Peyer's patch (tissue), 4 donors: ENCODE measurements at regions not wholly inside any gene's neighbourhood (a gene's known extent, or its start where the extent isn't known, plus 50 kb on each side); places are given as distances from the start of the nearest gene placed in this dataset.

Experiments used
- DNase-seq, 3 donors: peaks; one replicate each; pipeline ENCODE4 v3.0.0-alpha.2; 2017 to 2019
- H3K27ac ChIP-seq, 4 donors: fragments of 200-600 bp; sonication (generic); one replicate each; pipeline ENCODE4 v1.5.1; 2016 to 2019
- H3K27me3 ChIP-seq, 2 donors: fragments of 200-600 bp; sonication (generic); one replicate each; pipeline ENCODE4 v1.5.1; 2019
- H3K36me3 ChIP-seq, 3 donors: fragments of 200-600 bp; sonication (generic); one replicate each; pipeline ENCODE4 v1.5.1; 2016 to 2019
- H3K4me1 ChIP-seq, 4 donors: fragments of 200-600 bp; sonication (generic); one replicate each; pipeline ENCODE4 v1.5.1; 2016 to 2019
- H3K4me3 ChIP-seq, 4 donors: fragments of 200-600 bp; sonication (generic); 1 replicate in 3 of 4; 2 replicates in 1 of 4; pipeline ENCODE4 v1.5.1; 2016 to 2019; ENCODE audit warnings: mild to moderate bottlenecking in 1 of 4
- H3K9me3 ChIP-seq, 4 donors: fragments of 200-600 bp; sonication (generic); one replicate each; pipeline ENCODE4 v1.5.1; 2016 to 2019; ENCODE audit warnings: mild to moderate bottlenecking in 1 of 4
- POLR2A ChIP-seq, 2 donors: fragments of 450-650 bp; IDR thresholded peaks; one replicate each; pipeline ENCODE4 v1.5.1; 2017; ENCODE audit warnings: antibody characterized with exemption in 2 of 2, mild to moderate bottlenecking in 2 of 2, moderate library complexity in 2 of 2
- TF ChIP-seq, protein P1 (sequence below), 6 experiments: fragments of 450-650 bp in 4 of 6; fragments of 200-600 bp in 2 of 6; sonication (generic) in 1 of 6; IDR thresholded peaks; one replicate each; pipeline ENCODE4 v1.5.1; 2017 to 2019; ENCODE audit warnings: antibody characterized with exemption in 6 of 6, mild to moderate bottlenecking in 3 of 6, moderate library complexity in 1 of 6

DNA sequence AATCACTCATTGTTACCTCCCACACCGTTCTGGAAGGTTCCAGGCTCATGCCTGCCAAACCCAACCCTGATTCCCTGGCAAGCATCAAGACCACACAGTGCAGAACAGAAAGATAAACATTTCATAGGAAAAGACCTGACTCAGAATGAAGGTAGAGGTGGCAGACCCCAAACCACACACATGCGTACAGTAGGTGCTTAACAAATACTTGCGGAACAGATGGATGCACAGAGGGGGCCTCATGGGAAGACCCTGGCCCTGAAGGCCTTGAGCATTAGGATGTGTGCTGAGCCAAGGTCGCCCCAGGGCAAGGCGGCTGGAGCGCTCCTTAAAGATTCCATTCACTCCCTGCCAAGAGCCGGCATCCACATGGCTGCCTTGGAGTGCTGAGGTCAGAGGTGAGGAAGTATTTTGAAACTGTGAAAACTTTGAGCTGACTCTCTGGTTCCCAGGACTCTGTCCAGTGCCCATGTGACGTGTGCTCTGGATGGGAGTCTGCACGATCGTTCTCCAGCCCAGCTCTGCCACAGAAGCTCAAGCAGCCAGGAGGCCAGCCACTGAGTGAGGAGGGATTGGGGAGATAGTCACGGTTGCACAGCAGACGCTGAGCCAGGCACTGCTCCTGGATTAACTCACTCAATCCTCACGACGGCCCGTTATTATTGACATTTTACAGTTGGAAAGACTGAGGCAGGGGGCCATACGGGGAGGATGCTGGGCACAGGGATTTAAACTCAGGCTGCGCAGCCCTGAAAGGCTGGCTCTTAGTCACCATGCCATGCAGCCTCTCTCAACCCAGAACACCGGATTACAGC lies 65.5 kb upstream of the AFDN start:
- no peaks in the 10 kb centered on the region for H3K27me3 ChIP-seq
- no peaks in the 10 kb centered on the region for H3K36me3 ChIP-seq
- DNase-seq: peak in 1 of 3 donors; percentile 47
- H3K4me1 ChIP-seq: peaks cover 0 to 7% (median 0%) of the 10 kb centered on the region in 4 donors
- no peak for TF ChIP-seq POLR2A (IDR thresholded peaks at IDR 0.05)
- TF ChIP-seq, protein P1, sequence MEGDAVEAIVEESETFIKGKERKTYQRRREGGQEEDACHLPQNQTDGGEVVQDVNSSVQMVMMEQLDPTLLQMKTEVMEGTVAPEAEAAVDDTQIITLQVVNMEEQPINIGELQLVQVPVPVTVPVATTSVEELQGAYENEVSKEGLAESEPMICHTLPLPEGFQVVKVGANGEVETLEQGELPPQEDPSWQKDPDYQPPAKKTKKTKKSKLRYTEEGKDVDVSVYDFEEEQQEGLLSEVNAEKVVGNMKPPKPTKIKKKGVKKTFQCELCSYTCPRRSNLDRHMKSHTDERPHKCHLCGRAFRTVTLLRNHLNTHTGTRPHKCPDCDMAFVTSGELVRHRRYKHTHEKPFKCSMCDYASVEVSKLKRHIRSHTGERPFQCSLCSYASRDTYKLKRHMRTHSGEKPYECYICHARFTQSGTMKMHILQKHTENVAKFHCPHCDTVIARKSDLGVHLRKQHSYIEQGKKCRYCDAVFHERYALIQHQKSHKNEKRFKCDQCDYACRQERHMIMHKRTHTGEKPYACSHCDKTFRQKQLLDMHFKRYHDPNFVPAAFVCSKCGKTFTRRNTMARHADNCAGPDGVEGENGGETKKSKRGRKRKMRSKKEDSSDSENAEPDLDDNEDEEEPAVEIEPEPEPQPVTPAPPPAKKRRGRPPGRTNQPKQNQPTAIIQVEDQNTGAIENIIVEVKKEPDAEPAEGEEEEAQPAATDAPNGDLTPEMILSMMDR (IDR thresholded peaks at IDR 0.05): no peak
- no peaks in the 10 kb centered on the region for H3K9me3 ChIP-seq
- no peak overlapping the region for H3K27ac ChIP-seq
- H3K4me3 ChIP-seq: no peak overlapping the region

GRCh38 chr6:167761794-167762258 lies 64.9 kb upstream of the AFDN start:
- Histone ChIP-seq H3K36me3 (no peaks in the 10 kb centered on the region), H3K9me3 (no peaks in the 10 kb centered on the region), H3K4me1 (peaks cover 0 to 7% (median 0%) of the 10 kb centered on the region in 4 donors), H3K4me3 (no peak overlapping the region), H3K27me3 (no peaks in the 10 kb centered on the region), H3K27ac (no peak overlapping the region)
- DNase-seq: peak in 1 of 3 donors; percentile 27
- TF ChIP-seq, protein P1 (IDR thresholded peaks at IDR 0.05): no peak
- TF ChIP-seq POLR2A (IDR thresholded peaks at IDR 0.05): no peak

- H3K36me3 ChIP-seq: no peaks in the 10 kb centered on the region
- DNase-seq: peak in 1 of 3 donors; percentile 52
Measured at GRCh38 chr6:167762259-167762962, 64.3 kb upstream of the AFDN start.

DNA sequence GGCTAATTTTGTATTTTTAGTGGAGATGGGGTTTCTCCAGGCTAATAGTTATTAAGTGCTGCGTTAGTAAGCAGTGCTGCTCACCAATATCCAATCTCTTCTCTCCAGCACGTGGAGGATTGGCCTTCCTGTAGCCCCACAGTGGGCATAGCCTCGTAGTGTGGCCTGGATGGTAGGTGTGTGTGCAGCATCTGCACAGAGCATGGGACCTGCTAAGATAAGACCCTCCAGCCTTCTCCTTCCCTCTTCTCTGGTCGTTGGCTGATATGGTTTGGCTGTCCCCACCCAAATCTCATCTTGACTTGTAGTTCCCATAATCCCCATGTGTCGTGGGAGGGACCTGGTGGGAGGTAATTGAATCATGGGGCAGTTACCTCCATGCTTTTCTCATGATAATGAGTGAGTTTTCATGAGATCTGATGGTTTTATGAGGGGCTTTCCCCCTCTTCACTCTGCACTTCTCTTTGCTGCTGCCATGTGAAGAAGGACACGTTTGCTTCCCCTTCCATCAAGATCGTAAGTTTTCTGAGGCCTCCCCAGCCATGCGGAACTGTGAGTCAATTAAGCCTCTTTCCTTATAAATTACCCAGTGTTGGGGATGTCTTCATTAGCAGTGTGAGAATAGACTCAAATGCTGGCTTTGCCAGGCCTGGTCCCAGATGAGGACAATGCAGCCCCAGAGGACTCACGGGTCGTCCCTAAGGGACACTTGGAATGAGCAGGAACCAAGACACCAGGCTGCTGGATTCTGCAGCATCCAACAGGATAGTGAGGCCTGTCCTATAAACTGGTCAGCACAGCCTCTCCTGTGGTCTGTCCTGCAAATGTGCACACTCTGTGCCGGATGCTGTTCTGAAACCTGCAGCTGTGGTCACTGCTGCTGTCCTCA lies 63.4 kb upstream of the AFDN start:
- H3K4me3 ChIP-seq: no peak overlapping the region
- no peak for TF ChIP-seq POLR2A (IDR thresholded peaks at IDR 0.05)
- TF ChIP-seq, protein P1 (IDR thresholded peaks at IDR 0.05): no peak
- H3K4me1 ChIP-seq: peaks cover 0 to 7% (median 0%) of the 10 kb centered on the region in 4 donors
- no peaks in the 10 kb centered on the region for H3K27me3 ChIP-seq
- H3K27ac ChIP-seq: no peak overlapping the region
- no peaks in the 10 kb centered on the region for H3K36me3 ChIP-seq
- no peaks in the 10 kb centered on the region for H3K9me3 ChIP-seq
- DNase-seq: peak in 1 of 3 donors; percentile 27

More at GRCh38 chr6:167762259-167762962, 64.3 kb upstream of the AFDN start:
- no peaks in the 10 kb centered on the region for H3K9me3 ChIP-seq
- H3K27ac ChIP-seq: no peak overlapping the region
- H3K4me3 ChIP-seq: no peak overlapping the region
- TF ChIP-seq, protein P1 (IDR thresholded peaks at IDR 0.05): no peak
- TF ChIP-seq POLR2A (IDR thresholded peaks at IDR 0.05): no peak
- H3K4me1 ChIP-seq: peaks cover 0 to 7% (median 0%) of the 10 kb centered on the region in 4 donors
- H3K27me3 ChIP-seq: no peaks in the 10 kb centered on the region

- Histone ChIP-seq H3K4me3 (no peak overlapping the region), H3K27me3 (no peaks in the 10 kb centered on the region), H3K36me3 (no peaks in the 10 kb centered on the region), H3K27ac (no peak overlapping the region), H3K4me1 (peaks cover 0 to 7% (median 0%) of the 10 kb centered on the region in 4 donors), H3K9me3 (no peaks in the 10 kb centered on the region)
- TF ChIP-seq, protein P1 (IDR thresholded peaks at IDR 0.05): no peak
- no peak for TF ChIP-seq POLR2A (IDR thresholded peaks at IDR 0.05)
- DNase-seq: peak in 1 of 3 donors; percentile 4
Measured at GRCh38 chr6:167764215-167764614, 62.5 kb upstream of the AFDN start.
